Stimulated activated CD4-positive, alpha-beta T cell treated with anti-CD3 and anti-CD28 coated beads, Interleukin-1b, Interleukin-23, amount 100 ng/mL, for 48 hours (primary cell): ENCODE measurements at regions not wholly inside any gene's neighbourhood (a gene's known extent, or its start where the extent isn't known, plus 50 kb on each side); places are given as distances from the start of the nearest gene placed in this dataset.

Source experiments
- DNase-seq: peaks from one replicate; pipeline ENCODE4 v3.0.0-alpha.2; 2020

DNA sequence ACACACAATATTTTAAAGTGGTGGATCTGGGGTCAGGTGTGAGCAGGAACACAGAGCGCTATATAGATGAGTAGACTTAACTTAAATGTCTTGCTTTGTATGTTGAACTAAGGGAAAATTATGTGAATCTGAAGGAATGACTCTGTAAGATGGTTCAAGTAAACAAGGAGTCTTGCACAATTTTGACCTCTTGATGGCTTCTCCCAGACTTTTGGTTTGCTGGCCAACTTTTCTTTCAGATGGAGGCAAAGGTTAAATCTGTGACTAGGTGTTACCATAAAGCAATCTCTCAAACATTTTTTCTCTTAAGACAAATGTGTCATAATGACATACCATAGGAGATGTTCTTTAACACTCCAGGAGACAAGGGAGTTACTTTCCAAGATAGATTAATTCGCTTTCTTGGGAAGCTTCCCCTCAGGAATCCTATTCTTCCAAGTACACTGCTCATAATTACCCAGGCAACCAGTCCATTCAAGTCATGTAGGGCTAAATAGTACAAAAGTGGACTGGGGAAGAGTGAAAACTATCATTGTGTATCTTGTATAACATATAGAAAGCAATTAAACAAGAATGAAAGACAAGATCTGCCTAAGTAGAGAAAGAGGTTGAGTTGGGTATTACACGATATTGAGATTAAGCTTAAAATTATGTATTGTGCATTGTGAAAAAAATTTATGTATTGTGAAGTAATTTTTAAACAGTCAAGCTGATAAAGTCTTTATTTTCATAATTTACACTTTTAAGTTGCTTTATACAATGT is 60.3 kb upstream of the SLC27A6 start:
- no peak for DNase-seq

GRCh38 chr5:128905568-128906110 is 59.6 kb upstream of the SLC27A6 start:
- DNase-seq = peak; percentile 3

GRCh38 chr5:128913551-128913950 is 51.7 kb upstream of the SLC27A6 start:
- no peak for DNase-seq
